Panc1 (cell line): ENCODE measurements at regions not wholly inside any gene's neighbourhood (a gene's known extent, or its start where the extent isn't known, plus 50 kb on each side); places are given as distances from the start of the nearest gene placed in this dataset.

Experiments
- ATAC-seq: fragments of 200-7000 bp; cut with Tn5 transposase; 2 replicates; pipeline ENCODE4 v1.9.1; 2020; ENCODE audit warnings: mild to moderate bottlenecking, moderate library complexity
- BruUV-seq: library from RNA; stranded (reverse); fragments of 400-500 nt; replicated peaks from 2 replicates; lab custom pipeline; 2021; lab: Mats Ljungman, UMichigan
- CTCF ChIA-PET: fragments of 300-600 bp; sonication (Branson Sonifier 250); formaldehyde crosslinking; loops from one replicate; lab custom pipeline; 2022; ENCODE audit warnings: antibody characterized with exemption; lab: Charles Lee
- POLR2A ChIA-PET: fragments of 300-600 bp; sonication (Branson Sonifier 250); formaldehyde crosslinking; loops from one replicate; lab custom pipeline; 2022; ENCODE audit warnings: antibody characterized with exemption; lab: Charles Lee
- DNase-seq: peaks from one replicate; pipeline ENCODE4 v3.0.0-alpha.2; 2010; ENCODE audit warnings: low read depth, low spot score
- H3K27ac ChIP-seq: 2 replicates; pipeline ENCODE4 v1.5.1; 2011; ENCODE audit warnings: mild to moderate bottlenecking, low read length, inconsistent platforms
- H3K27me3 ChIP-seq: fragments of 200-500 bp; sonication (Bioruptor generic); 2 replicates; pipeline ENCODE4 v1.6.0; 2014; ENCODE audit warnings: low read length, inconsistent platforms; ENCODE audit not compliant: control insufficient read depth, insufficient read depth
- H3K36me3 ChIP-seq: fragments of 200-500 bp; sonication (Bioruptor generic); 2 replicates; pipeline ENCODE4 v1.5.1; 2014; ENCODE audit warnings: inconsistent platforms, mild to moderate bottlenecking, low read length, moderate library complexity; ENCODE audit not compliant: control insufficient read depth, insufficient read depth
- H3K4me1 ChIP-seq: 2 replicates; pipeline ENCODE4 v1.5.1; 2011; ENCODE audit warnings: inconsistent platforms, mild to moderate bottlenecking, low read length, moderate library complexity; ENCODE audit not compliant: control insufficient read depth, insufficient read depth
- H3K4me3 ChIP-seq, 2 experiments: 2 replicates each; pipeline ENCODE4 v1.5.1; 2011 to 2012; ENCODE audit warnings: low read depth in 2 of 2, low read length in 2 of 2, mild to moderate bottlenecking in 2 of 2, inconsistent platforms in 1 of 2, moderate library complexity in 1 of 2
- H3K9me3 ChIP-seq: fragments of 200-500 bp; sonication (Bioruptor generic); 2 replicates; pipeline ENCODE4 v1.5.1; 2014; ENCODE audit warnings: low read depth, mild to moderate bottlenecking, inconsistent platforms, low read length, moderate library complexity; ENCODE audit not compliant: control insufficient read depth, insufficient read depth
- POLR2AphosphoS5 ChIP-seq: IDR thresholded peaks from 2 replicates; pipeline ENCODE4 v1.6.1; 2012; ENCODE audit warnings: mild to moderate bottlenecking, low read depth, low read length, moderate library complexity
- SIN3A ChIP-seq: IDR thresholded peaks from 2 replicates; pipeline ENCODE4 v1.6.1; 2012; ENCODE audit warnings: low read depth, mild to moderate bottlenecking, low read length, moderate library complexity, borderline replicate concordance; ENCODE audit not compliant: insufficient read depth
- TCF7L2 ChIP-seq: IDR thresholded peaks from 2 replicates; pipeline ENCODE4 v1.6.1; 2011; ENCODE audit warnings: mild to moderate bottlenecking, low read depth, low read length, inconsistent platforms
- in situ Hi-C: cut with HindIII; loops from 2 replicates; pipeline ENCODE4 v1.10.0; 2016; ENCODE audit warnings: low sequenced_read_pairs, low pct_unique_long_range_greater_than_20kb
- intact Hi-C: fragments of 100-400 bp; cut with micrococcal nuclease; formaldehyde crosslinking; loops from one replicate; pipeline ENCODE4 v1.10.0; 2022; ENCODE audit not compliant: unreplicated experiment
- TF ChIP-seq, protein P1 (sequence below): fragments of 450-650 bp; IDR thresholded peaks from 2 replicates; pipeline ENCODE4 v1.5.1; 2017; ENCODE audit warnings: mild to moderate bottlenecking
- TF ChIP-seq, protein P2 (sequence below), 2 experiments: IDR thresholded peaks; 2 replicates each; pipeline ENCODE4 v1.6.1; 2011 to 2012; ENCODE audit warnings: low read depth in 2 of 2, control low read depth in 1 of 2, low read length in 1 of 2, mild to moderate bottlenecking in 1 of 2, moderate library complexity in 1 of 2; ENCODE audit not compliant: insufficient read depth in 1 of 2

DNA sequence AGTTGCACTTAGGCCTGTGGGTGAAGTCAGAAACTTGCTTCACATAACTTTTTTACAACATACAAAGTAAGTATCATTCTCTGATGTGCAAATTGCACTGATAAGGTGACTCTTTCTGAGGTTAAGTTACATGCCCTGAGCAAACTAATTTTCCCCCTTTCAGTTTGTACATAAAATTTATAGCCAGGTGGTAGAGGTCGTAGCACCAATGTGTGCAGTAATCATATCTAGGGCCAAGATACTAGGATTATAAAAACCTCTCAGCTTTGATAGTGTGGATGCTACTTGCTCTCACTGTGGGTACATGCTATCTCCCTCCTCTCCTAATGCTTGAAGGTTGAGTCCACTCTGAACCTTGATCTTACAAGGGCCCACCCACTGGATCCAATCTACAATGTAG lies 130.7 kb upstream of the CPNE8 start:
- Histone ChIP-seq H3K9me3 (no peaks in the 10 kb centered on the region), H3K4me1 (no peaks in the 10 kb centered on the region), H3K4me3 (no peak overlapping the region), H3K27ac (no peak overlapping the region), H3K27me3 (no peaks in the 10 kb centered on the region), H3K36me3 (no peaks in the 10 kb centered on the region)
- BruUV-seq: no TSS peak
- DNase-seq (no peak), ATAC-seq (no peak)
- ChIA-PET POLR2A (no interaction called here), CTCF (no interaction called here)
- intact Hi-C loops: no loop called here
- in situ Hi-C loops: no loop called here
- TF ChIP-seq, protein P1, sequence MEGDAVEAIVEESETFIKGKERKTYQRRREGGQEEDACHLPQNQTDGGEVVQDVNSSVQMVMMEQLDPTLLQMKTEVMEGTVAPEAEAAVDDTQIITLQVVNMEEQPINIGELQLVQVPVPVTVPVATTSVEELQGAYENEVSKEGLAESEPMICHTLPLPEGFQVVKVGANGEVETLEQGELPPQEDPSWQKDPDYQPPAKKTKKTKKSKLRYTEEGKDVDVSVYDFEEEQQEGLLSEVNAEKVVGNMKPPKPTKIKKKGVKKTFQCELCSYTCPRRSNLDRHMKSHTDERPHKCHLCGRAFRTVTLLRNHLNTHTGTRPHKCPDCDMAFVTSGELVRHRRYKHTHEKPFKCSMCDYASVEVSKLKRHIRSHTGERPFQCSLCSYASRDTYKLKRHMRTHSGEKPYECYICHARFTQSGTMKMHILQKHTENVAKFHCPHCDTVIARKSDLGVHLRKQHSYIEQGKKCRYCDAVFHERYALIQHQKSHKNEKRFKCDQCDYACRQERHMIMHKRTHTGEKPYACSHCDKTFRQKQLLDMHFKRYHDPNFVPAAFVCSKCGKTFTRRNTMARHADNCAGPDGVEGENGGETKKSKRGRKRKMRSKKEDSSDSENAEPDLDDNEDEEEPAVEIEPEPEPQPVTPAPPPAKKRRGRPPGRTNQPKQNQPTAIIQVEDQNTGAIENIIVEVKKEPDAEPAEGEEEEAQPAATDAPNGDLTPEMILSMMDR: no peak

DNA sequence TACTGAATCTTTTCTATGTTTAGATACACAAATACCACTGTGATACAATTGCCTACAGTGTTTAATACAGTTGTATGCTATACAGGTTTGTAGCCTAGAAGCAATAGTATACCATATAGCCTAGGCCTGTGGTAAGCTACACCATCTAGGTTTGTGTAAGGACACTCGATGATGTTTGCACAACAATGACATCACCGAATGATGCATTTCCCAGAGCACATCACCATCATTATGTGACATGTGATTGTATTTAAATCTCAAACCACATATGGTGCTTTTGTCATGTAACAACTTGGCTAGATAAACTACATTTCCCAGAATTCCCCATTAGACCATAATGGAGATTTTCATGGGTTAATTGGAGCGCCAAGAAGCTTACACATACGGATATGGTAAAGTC lies 128.4 kb upstream of the CPNE8 start:
- intact Hi-C loops: no loop called here
- in situ Hi-C loops: no loop called here
- POLR2A ChIA-PET: no interaction called here

More for the DNA sequence above, 128.4 kb upstream of the CPNE8 start:
- Histone ChIP-seq H3K4me3 (no peak overlapping the region), H3K4me1 (no peaks in the 10 kb centered on the region), H3K9me3 (no peaks in the 10 kb centered on the region), H3K27me3 (no peaks in the 10 kb centered on the region), H3K36me3 (no peaks in the 10 kb centered on the region), H3K27ac (no peak overlapping the region)
- ATAC-seq (no peak), DNase-seq (no peak)
- CTCF ChIA-PET: no interaction called here
- TF ChIP-seq POLR2AphosphoS5: no peak
- TF ChIP-seq, protein P1: no peak
- TF ChIP-seq TCF7L2: no peak
- TF ChIP-seq, protein P2, sequence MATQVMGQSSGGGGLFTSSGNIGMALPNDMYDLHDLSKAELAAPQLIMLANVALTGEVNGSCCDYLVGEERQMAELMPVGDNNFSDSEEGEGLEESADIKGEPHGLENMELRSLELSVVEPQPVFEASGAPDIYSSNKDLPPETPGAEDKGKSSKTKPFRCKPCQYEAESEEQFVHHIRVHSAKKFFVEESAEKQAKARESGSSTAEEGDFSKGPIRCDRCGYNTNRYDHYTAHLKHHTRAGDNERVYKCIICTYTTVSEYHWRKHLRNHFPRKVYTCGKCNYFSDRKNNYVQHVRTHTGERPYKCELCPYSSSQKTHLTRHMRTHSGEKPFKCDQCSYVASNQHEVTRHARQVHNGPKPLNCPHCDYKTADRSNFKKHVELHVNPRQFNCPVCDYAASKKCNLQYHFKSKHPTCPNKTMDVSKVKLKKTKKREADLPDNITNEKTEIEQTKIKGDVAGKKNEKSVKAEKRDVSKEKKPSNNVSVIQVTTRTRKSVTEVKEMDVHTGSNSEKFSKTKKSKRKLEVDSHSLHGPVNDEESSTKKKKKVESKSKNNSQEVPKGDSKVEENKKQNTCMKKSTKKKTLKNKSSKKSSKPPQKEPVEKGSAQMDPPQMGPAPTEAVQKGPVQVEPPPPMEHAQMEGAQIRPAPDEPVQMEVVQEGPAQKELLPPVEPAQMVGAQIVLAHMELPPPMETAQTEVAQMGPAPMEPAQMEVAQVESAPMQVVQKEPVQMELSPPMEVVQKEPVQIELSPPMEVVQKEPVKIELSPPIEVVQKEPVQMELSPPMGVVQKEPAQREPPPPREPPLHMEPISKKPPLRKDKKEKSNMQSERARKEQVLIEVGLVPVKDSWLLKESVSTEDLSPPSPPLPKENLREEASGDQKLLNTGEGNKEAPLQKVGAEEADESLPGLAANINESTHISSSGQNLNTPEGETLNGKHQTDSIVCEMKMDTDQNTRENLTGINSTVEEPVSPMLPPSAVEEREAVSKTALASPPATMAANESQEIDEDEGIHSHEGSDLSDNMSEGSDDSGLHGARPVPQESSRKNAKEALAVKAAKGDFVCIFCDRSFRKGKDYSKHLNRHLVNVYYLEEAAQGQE (IDR thresholded peaks at IDR 0.05; ENCODE audit: insufficient read depth in 1 of 2, low read depth in 2 of 2, low read length in 1 of 2): no peak
- no peak for TF ChIP-seq SIN3A
- BruUV-seq: no TSS peak
